Middle frontal gyrus (tissue), 1 donor: ENCODE measurements at regions not wholly inside any gene's neighbourhood (a gene's known extent, or its start where the extent isn't known, plus 50 kb on each side); places are given as distances from the start of the nearest gene placed in this dataset.

Source experiments
- DNase-seq: peaks from one replicate; pipeline ENCODE4 v3.0.0-alpha.2; 2015; ENCODE audit warnings: low spot score; ENCODE audit errors: extremely low spot score

DNA sequence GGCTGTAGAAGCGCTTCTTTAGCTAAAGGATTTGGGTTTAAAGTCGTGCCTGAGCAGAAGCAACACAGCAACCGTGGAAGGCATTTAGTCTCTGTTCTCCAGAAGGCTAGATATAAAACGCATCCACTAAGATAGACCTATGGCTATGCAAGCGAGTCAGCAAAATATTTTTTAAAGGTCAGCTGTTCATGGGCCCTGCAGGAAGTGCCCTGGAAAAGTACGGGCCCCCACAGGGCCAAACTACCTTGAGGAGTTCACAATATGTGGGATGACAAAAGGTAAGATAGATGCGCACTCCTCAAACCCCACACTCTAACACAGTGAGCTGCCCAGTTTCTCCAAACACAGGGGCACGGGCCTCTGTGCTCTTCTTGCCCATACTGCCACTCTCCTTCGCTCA is 261.6 kb downstream of the VPS13C start:
- DNase-seq: no peak

DNA sequence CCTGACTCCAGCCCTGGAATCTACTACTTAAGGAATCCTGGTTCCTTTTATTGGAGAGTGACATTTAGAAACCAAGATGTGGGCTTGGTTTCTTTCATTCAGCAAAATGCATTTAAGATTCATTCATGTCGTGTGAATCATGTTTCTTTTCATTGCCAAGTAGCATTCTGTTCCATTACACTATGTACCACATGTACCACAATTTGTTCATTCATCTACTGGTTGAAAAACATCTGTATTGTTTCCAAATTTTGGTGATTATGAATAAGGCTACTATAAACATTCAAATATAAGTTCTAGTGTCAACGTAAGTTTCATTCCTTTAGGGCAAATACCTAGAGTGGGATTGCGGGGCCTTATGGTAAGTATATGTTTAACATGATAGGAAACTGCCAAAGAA is 264.2 kb downstream of the VPS13C start:
- no peak for DNase-seq

DNA sequence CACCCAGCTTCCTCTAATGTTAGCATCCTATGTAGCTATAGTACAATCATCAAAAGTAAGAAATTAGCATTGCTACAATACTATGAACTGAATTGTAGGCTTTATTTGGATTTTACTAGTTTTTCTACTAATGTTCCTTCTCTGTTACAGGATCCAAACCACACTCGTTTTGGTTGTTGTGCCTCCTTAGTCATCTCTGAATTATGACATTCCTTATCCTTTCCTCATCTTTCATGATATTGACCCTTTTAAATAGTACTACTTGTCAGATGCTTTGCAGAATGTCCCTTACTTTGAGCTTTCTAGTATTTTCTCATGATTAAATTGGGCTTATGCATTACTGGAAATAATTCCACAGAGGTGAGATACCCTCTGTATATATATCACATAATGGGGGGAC is 265.4 kb downstream of the VPS13C start:
- DNase-seq: no peak

DNA sequence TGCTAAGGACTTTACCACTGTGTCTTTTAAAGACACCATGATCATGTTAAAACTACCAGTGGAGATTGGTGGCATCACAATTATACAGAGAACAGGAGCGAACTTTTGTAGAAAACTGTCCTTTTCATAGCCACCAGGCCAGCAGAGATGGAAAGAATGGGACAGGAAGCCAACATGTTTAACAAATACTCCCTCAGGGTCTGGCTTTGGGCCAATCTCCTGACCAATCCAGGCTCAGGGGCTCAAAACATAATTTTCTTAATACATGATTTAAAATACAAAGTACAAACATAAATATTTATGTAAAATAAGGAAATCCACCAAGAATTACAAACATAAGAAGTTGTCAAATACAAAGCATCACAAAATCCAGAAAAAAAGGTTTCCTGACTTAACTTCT is 266.0 kb downstream of the VPS13C start:
- DNase-seq: no peak

DNA sequence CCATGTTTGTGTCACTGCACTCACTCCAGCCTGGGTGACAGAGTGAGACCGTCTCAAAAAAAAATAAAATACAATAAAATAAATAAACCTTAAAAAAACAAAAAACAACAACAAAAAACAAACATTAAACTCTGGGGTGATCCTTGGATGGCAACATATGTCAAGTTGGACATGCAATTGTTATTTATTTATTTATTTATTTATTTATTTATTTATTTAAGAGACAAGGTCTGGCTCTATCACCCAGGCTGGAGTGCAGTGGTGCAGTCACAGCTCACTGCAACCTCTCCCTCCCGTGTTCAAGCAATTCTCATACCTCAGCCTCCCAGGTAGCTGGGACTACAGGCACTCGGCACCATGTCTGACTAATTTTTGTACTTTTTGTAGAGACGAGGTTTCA is 275.5 kb downstream of the VPS13C start:
- DNase-seq: no peak

DNA sequence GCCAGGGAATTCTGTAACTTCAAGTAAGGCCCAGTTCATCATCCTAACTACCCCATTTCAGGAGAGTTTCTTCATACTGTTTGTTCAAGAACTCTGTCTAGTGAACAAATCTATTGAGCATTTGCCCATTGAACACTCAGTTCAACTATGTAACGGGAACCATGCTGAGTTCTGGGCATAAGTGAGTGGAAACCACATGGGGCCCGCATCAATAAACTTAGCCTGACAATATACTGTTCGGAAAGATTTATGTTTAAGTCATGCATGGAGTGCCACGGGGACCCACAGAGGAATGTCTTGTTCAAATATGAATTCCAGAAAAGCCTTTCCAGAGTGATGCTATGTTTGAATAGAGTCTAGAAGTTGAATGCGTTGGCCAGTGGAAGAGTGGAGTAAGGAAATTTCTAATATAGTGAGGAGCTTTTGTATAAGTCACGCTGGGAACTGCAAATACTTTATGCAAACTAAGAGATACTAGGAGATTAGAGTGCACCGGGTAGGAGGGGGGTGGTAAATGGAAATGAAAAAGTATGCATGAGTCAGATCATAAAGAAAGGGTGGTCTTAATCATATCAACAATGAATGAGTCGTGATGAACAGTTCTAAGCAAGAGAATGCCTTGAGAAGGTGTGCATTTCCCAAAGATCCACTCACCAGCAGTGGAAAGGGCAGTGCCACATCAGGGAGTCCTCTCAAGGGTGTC is 279.8 kb downstream of the VPS13C start:
- no peak for DNase-seq

DNA sequence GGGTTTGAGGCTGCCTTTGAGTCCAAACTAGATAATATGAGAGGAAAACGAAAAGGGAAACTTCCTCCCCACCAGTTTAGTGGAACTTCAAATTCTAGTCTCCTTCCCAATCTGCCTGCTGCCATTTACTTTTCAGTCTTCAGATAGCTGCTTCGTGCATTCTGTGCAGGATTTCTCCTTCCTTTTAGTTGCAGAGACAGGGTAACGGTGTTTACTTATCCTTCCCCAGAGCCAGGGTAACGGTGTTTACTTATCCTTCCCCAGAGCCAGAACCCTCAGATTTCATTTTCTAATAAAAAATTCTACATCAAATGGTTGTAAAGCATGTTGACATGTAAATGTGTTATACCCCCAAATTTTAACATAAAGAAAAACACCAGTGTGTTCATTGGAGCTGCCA is 282.6 kb downstream of the VPS13C start:
- no peak for DNase-seq

DNA sequence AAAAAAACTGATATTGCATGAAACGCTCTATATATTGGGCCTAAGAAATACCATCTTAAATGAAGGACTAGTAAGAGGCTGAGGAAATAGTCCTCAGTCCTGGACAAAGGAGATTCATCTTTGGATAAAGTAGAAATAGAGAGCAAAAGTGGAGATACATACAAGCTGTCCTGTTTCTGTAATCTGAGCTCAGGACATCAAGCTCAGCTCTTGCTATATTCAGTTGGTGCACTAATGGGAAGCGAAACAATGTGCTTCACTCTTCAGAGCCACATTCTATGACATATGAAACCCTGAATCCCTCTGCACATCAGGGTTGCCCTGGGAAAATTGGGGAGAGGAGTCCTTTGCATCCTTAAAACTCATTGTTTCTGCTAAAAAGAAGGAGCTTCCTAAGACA is 290.7 kb downstream of the VPS13C start:
- no peak for DNase-seq

DNA sequence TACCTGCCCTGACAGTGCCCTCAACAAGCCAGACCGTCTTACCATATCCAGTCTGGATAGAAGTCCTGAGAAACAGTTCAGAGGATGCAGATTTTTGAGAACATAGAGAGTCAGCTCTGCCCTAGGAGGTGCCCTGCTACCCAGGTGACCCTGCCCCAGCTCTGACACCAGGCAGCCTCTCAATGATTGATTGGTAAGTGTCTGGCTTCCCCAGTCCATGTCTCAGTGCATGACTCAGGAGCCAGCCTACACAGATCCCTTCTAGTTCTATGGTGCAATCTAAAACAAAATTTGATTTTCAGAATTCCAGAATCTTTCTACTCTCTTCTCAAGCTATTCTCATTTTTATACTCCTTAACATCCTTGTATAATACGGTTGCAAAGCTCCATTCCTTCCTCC is 292.1 kb downstream of the VPS13C start:
- DNase-seq: no peak

DNA sequence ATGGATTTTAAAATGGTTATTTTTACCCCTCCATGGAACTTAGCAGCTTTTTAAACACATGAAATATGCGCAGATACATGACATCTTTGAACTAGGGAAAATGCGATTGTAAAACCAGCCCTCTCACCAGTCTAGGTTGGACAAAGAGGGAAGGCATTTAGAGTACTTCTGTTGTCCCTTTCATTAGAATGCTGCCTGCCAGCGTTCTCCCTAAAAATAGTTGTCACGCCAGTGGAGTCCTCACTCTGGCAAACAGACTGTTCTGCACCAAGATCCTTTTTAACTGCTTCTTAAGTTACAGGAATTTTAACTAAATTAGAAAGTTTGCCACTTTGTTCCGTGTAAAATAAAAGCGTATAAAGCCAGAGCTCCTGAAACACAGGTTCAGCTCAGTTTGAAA is 295.3 kb downstream of the VPS13C start:
- DNase-seq: peak; percentile 16

DNA sequence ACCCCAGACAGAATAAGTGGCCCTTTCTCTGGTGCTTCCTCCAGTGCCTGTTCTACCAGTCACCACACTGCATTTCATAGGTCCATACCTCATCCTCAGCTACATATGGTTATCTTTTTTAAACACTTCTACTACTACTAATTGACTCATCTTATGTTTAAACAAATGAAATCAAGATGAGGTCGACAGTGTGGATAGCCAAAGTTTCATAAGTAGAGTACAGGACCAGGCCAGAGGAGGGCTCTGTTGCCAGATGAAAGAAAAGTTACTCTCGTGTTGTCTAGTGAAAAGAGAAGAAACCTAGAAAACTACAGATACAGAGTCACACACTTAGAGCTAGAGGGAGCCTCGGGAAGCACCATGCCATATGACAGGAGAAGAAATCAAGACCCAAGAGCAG is 296.1 kb downstream of the VPS13C start:
- no peak for DNase-seq

DNA sequence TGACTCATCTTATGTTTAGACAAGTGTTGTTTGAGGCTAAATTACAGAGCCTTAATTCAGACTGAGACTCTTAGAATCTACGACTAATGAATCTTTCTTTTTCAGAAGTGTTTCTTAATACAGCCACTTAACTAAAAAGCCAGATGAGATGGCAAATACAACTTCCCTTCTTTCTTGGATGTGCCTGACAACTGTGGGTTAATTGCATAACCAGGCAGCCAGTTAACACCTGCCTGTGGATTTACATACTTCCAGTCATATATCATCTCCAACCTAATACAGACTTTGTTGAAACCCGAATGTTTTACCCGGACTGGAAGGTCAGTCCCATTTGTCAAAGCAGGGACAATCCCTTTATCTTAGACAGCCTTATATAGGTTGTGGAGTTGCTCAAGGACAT is 297.6 kb downstream of the VPS13C start:
- no peak for DNase-seq

DNA sequence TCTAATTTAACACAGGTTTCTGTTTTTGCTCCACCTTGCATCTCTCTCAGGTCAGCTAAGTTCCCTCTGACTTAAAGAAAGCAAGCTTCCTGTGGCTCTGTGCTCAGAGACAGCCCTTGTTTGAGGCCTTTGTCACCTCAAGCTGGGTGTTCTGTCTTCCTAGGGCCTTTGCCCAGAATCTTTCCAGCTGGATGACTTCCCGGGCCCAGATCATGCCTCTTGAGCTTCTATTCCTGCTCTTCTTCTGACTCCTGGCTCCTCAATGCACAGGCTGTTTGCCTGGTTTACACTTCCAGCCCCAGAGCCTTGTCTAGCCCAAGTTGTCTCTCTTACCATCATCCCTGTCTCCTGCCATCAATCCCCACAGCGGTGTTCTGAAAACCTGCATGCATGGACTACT is 300.6 kb downstream of the VPS13C start:
- no peak for DNase-seq

DNA sequence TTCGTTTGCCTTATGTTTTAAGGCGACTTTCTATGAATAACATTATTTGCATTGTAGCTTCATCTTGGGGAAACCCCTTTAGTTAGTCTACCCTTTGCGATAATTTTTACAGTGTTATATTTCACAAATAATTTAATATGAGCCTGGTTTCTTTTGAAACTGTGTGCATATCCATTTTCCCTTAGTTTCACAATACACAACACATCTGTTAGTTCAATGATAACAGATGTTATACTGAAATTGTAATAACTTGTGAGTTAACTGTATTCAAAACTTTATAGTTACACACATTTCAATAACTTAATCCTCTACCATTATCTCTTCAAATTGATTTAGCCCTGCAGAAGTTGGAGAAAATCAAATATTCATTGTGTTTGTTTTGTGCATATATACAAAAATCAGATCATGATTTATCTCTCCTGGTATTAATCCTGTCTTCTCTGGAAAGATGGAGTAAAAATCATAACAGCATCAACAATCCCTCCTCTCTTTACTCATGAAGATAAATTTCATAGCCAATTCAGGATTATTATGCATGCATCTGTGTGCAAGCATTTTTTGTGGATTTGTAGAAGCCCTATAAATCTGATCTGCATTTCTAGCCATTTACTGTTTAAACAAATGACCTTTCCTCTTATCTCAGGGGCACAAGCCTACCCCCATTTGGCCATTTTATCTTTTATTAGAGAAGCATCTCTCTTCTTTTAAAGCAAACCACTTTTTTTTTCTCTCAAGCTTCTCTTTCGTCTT is 304.0 kb downstream of the VPS13C start:
- no peak for DNase-seq

DNA sequence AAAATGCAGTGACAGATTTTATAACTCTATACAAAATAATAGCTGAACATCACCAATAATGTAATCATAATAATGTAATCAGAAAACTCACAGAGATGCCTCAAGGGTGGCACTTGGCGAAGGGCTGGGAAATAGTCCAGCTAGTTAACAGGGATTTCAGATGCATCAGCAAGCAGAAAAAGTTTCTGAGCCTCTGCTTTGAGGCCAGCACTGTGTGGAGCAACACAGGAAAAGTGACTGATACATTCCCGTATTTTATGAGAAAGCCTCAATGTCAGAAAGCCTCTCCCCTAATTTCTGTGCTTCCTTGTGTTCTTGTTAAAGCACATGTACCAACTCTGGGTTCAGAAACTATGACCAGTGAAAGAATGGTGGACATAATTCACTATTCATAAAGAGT is 304.8 kb downstream of the VPS13C start:
- no peak for DNase-seq

DNA sequence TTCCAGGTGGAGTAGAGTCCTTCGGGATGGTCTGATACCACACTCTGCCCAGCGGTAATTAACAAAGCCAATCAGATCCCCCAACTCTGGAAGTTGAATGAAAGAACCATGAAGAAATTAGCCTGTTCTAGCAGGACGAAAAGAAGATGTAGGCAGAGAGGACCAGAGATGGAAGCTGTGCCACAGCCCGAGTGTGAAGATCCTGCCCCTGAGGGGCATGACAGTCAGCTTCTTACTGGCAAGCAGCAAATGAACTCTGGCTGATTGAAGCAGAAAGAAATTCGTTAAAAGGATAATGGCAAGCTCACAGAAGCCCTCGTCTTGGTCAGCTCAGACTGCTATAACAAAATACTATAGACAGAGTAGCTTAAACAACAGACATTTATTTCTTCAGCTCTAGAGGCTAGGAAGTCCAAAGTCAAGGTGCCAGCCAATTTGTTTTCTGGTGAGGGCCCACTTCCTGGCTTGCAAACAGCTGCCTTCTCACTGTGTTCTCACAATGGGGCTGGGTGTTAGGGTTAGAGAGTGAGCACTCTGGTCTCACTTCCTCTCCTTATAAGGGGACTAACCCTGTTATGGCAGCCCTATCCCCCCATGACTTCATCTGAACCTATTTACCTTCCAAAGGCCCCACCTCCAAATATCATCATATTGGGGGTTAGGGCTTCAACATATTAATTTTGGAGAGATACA is 307.1 kb downstream of the VPS13C start:
- no peak for DNase-seq

DNA sequence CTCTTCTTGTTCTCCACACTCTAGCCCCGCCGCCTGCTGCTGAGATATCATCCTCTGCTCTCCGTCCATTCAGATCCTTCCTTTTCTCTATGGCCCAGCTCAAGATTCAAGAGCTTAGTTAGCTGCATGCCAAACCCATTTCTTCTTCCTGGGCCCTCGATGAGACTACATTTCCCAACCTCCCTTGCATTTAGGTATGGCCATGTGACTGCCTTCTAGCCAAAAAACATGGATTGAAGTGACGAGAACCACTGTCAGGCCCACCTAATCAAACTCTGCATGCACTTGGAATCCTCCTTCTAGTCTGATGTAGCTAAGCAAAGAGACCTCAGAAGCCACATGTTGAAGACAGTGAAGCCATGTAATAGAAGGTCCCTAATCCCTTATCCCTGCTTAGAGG is 308.2 kb downstream of the VPS13C start:
- DNase-seq: no peak

DNA sequence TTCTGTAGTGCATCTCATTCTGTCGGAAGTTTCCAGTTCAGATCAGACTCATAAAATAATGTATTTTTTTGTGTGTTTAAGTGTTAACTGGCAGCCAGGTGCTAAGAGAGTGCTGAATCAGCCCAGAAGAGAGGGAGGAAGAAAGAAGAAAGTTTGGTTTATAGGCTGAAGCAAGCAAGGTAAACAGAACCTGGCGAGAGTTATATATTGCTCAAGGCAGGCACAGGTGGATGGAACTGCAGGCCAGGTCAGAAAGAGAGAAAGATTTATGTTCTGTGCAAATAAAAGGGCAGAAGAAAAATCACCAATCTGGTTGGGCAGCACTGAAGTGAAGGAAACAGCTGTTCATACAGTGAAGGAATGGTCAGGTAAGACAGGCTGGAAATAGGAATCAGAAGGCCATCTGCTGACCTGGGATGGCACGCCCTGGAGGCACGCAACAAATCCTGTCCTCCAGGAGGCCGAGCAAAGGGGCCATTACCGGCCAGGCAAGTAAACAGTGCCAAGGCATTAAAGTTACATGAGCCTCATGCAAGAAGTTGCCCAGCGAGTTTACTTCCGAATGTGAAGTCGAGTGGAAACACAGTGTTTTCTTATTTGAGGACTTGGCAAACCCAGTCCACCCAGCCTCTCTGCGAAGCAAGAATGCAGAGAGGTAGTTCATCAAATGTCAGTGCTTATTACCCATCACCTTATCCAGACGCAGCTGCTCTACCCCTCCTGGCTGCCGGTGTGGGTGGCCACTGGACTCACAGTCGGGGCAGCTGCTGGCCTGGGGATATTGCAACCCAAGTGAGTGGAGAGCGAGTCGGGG is 309.8 kb downstream of the VPS13C start:
- DNase-seq: no peak

DNA sequence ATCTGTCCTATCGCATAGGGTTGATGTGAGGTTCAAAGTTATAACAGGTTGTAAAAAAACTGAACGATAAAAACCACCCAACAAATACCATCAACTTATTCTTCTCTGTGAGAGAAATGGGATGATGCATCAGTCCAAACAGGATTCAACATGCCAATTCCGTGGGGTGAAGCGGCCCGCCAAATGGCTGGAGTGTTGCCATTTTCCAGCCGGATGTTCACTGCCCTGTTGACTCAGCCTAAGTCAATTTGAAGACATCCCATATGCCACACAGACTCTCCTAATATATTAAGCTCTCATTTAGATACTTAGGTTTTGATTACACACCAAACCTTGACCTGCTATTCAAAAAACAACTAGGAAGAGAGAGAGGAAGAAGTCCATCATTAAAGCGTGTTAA is 311.1 kb downstream of the VPS13C start:
- no peak for DNase-seq

DNA sequence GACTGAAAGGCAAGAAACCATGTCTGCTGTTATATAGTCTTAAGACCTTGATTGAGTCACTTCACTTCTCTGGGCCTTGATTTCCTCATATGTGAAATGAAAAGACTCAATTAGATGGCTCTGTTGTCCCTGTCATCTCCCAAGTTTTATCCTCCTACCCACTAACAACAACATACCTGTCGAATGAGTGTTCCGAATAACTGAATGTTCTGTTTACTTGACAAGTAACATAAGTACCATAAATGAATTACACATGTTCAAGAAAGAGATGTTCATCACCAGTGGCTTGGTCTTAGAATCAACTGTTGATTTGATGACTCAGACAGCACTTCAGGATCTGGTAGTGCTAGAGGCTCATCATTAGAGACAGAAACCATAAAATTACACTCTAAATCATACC is 311.7 kb downstream of the VPS13C start:
- no peak for DNase-seq

DNA sequence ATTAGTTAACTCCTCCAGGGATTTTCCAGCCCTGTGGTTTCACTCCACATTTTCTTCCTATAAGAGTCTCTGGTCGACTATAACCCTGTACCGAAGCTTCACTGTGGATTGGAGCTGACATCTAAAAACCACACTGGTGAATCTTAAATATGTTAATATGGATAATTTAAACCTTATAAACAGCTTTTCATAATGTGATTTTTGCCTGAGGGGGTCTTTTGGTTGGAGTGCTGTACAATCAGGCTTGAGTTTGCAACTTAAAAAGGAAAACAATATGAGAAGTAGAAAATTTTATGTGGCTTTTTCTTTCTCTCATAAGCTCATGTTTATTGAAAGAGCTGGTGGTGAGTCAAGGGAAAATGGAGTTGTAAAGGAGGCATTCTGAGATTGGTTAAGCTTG is 313.7 kb downstream of the VPS13C start:
- DNase-seq: no peak
